M059J (cell line): ENCODE measurements at regions not wholly inside any gene's neighbourhood (a gene's known extent, or its start where the extent isn't known, plus 50 kb on each side); places are given as distances from the start of the nearest gene placed in this dataset.

ENCODE experiments used
- DNase-seq: peaks from one replicate; pipeline ENCODE4 v3.0.0-alpha.2; 2012; ENCODE audit warnings: low read depth

DNA sequence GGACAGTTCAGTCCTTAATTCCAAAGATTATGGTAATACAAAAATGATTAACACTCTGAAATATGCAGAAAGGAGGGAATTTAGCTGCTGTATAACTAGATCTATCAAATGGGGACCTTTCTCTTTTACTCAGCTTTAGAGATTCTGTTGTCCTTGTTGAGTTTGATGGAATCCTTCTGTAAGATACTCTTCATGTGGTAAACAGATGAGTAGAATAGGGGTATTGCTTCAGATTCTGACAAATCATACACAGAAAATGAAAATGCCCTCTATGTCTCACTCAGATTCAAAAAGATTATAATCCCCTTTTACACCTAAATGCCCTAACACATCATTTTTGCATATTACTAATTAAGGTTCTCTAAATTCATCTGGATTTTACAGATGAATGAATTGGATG lies 50.7 kb downstream of the ARHGAP35 start:
- DNase-seq = no peak

DNA sequence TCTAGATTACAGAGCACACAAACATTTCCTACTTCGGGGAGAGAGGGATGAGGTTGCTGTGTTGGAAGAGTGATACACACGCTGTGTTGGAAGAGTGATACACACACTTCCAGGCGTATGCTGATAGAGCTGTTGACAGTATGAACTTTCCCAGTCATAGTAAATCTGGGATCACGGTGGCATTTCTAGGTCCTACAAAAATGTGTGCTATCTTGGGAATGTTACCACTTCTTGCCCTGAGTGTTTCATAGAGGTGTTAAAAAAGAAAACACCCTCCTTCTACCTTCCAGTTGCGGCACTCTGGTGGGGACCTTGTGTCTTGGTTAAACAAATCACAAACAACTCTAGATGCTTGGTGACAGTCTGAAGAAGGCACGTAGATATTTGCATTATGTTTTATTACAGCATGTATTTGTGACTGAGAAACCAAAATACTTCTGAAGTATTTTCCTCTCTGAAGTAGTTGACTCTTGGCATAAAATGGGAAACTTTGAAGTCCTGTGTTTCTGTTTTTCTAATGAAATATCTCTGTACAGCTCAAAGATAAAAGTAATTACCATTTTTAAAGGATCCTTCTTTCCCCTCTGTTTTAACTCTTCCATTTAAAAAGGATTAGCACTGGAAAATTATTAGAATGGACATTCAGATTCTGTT lies 52.5 kb downstream of the ARHGAP35 start:
- peak; percentile 29 for DNase-seq

DNA sequence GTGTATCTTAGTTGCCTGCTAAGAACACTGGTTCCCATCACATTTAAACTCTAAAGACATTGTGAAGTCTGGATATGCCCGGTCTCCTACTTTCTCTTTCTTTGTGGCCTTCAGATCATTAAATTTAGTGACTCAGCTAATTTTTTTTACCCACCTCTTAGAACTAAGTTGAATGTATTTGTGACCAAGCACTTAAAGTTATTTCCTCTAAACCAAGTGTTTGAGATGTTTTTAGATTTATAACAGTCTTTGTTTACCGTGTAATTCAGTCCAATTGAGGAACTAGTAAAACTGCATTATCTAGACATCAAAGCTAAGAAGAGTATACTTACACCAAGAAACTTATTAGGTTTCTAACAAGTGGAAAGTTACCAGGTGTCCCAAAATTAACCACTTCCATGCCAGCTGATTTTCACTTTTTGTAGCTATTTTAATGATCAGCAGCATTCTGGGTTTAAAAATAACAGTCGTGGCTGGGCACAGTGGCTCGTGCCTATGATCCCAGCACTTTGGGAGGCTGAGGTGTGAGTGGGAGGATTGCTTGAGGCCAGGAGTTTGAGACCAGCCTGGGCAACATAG lies 53.1 kb downstream of the ARHGAP35 start:
- peak; percentile 80 for DNase-seq

DNA sequence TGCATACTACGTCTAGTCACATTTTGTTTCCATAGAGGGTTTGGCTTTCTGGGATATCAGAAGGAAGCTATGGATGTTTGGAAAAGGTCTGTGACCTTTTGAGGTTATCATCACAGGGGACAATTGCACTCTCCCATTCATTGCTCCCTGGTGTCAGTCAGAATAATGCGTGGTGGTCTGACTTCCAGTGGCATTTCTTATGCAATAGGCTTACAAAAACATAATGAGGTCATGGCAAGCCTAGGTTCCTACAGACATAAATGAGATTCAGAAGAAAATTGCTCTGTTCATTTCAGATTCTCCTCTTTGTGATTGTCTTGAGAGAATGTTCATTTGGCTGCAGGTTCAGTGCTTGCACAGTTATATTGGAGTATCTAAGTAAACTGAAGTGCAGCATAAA lies 54.6 kb downstream of the ARHGAP35 start:
- no peak for DNase-seq

DNA sequence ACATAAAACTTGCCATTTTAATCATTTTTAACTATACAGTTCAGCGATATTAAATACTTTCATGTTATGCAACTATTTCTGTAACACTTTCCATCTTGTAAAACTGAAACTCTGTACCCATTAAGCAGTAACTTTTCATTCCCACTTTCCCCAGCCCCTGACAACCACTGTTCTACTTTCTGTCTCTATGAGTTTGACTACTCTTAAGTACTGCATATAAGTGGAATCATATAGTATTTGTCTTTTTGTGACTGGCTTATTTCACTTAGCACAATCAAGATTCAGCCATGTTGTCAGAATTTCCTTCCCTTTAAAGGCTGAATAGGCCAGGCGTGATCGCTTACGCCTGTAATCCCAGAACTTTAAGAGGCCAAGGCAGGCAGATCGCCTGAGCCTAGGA lies 56.2 kb downstream of the ARHGAP35 start:
- no peak for DNase-seq

DNA sequence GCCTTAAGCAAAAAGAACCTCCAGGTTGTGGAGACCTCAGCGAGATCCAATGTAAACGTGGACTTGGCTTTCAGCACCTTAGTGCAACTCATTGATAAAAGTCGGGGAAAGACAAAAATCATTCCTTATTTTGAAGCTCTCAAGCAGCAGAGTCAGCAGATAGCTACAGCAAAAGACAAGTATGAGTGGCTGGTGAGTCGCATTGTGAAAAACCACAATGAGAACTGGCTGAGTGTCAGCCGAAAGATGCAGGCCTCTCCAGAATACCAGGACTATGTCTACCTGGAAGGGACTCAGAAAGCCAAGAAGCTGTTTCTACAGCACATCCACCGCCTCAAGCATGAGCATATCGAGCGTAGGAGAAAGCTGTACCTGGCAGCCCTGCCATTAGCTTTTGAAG lies 58.5 kb downstream of the ARHGAP35 start:
- DNase-seq = peak; percentile 58

DNA sequence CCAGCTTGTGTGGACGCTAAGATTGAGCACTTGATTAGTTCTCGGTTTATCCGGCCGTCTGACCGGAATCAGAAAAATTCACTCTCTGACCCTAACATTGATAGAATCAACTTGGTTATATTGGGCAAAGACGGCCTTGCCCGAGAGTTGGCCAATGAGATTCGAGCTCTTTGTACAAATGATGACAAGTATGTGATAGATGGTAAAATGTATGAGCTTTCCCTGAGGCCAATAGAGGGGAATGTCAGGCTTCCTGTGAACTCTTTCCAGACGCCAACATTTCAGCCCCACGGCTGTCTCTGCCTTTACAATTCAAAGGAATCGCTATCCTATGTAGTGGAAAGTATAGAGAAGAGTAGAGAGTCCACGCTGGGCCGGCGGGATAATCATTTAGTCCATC lies 59.6 kb downstream of the ARHGAP35 start:
- no peak for DNase-seq

DNA sequence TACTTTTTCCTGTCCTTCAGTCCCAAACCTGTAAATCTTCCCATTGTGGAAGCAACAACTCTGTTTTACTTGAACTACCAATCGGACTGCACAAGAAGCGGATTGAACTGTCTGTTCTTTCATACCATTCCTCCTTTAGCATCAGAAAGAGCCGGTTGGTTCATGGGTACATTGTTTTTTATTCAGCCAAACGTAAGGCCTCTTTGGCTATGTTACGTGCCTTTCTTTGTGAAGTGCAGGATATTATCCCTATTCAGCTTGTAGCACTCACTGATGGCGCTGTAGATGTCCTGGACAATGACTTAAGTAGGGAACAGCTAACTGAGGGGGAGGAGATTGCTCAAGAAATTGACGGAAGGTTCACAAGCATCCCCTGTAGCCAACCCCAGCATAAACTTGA lies 60.3 kb downstream of the ARHGAP35 start:
- no peak for DNase-seq

DNA sequence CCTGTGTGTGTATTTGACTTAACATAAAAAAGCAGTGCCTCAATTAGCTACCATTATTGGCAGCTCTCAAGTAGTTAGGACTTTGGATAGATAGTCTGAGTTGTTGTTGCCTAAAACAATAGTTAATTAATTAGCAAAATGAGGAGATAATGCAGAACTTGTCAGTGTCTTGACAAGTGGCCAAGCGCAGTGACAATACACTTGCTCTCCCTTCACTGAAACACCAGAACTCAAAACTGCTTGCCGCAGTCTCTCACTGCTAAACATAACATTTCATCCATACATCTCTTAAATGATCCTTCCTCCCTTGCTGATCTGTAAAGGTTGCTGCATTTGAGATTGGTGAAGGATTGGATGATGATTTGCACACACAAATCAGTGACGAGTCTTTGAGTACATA lies 61.7 kb downstream of the ARHGAP35 start:
- DNase-seq = no peak

DNA sequence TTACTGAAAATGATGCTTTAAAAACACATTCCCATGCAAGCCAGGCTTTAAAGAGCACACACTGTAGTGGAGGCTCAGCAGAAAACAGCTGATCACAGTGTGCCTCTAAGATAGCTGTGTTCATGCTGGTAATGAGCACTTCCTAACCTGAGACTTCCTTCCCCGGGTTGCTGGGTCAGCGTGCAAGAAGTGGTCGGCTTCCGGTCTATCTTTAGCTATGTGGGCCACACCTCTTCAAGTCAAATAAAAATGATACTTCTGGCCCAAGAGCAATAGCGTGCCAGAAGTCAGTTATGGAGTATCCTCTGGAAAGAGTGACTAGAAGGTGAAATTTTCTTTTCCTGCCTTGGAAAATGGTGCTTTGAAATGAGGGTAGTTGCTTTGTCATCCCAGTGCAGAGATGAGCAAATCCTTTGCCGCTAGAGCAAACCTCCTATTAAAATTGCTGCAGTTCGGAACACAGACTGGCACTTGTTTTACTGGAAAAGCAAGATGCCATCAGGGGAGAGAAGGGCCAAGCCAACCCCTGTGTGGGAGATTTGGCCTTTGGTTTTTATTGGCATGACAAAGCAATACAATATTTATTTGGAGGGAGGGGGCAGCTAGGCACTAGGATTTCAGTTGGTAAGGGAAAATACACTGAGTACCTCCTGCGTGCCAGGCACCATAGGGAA lies 64.2 kb downstream of the ARHGAP35 start:
- DNase-seq = peak; percentile 22

DNA sequence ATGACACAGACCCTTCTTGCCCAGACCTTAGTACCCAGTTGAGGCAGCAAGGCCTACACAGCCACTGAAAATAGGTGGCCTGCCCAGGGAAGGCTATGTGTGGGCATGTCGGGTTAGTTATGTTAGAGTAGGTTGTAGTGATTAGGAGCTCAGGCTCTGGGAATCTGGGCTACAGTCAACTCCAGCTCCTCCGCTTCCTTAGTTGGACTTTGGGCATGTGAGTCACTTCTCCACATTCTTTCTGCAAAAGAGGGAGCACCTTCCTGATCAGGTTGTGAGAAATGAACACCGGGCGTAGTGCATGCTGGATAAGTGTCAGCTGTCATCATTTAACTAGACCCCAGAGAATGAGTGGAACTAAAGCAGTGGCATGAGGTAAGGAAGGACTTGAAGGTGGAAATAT lies 64.8 kb downstream of the ARHGAP35 start:
- peak; percentile 64 for DNase-seq

DNA sequence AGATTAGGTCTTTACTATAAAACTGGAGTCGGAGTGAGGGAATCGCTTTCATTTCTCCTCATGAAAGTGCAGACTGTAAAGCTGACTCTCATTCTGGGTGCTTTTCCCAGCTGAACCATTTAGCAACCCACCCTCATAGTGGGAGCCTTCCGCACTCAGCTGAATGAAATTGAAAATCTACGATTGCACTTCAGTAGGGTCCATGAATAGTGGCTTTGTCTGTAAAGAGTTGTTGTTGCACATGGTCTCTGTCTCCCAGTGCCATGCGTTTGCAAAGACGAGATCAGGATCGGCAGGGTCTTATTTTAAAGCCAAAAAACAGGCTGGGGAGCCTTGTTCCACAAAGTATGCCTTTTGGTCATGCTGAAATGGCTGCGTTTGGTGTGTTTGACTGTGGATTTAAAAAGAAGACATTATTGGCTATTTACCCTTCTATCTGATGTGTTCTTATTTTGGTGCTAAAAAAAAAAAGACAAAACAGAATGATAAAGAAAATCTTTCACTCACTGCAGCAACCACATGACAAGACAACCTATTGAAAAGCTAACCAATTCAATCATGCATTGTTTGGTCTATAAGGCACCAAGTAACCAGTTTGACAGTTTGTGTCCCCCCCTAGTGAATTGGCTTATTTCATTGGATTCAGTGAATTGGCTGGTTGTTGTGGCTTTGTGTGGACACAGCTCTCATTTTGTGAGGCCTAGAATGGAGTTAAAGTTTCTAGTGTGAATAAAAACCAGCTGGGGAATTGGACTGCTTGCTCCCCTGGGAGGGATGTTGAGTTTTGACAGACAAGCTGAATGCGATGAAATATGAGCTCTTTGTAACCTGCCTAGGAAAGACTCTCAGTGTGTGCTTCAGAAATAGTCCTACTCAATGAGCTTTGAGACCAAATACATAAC lies 65.6 kb downstream of the ARHGAP35 start:
- no peak for DNase-seq

DNA sequence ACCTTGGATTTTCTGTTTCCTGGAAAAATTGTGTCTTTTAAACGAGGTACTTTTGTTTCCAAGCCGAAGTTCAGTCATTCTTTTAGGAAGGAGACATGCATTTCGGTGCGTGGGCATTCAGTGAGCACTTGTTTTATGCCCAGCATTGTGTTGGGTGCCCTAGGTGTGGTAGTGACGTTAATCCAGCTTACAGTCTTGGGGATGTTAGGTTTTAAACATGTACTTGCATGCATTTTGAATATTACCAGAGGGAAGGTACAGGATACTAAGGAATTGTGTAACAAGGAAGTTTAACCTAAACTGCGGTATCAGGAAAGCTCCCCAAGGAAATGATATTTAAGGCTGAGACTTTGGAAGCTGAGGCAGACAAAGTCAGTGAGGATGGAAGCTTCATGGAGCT lies 66.3 kb downstream of the ARHGAP35 start:
- no peak for DNase-seq

DNA sequence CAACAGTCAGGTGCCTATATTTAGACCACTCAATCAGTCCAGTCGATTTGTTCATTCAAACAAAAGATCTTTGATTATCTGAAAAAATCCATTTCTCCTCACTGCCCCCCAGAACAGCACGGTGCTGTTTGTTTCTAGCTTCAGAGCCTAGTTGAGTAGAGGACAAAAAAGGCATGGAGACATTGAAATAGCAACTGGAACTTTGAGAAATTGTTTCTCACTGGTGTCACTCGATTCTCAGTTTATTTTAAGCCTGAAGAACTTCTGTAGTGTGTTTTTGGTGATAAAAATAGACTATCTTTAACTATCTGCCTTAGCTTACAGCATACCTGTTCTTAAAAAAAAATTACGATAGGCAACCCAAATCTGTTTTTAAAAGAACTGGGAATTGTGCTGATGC lies 67.1 kb downstream of the ARHGAP35 start:
- DNase-seq = no peak

DNA sequence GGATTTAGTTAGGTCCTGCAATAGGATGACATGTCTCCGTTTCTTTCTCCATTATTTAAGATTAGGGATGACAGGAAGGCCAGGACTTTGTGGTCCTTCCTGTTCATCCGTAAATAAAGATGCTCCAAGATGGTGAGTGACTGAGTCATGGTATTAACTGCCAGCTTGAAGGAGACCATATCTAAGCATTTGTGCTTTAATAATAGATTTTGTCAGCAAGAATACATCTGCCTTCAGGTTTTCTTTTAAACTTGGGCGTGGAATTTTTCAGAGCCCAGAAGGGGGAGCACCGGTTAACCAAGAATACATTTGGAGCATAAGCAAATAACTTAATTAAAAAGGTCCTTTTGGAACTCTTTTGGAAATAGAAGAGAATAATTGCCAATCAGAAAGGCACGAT lies 68.2 kb downstream of the ARHGAP35 start:
- peak; percentile 63 for DNase-seq

DNA sequence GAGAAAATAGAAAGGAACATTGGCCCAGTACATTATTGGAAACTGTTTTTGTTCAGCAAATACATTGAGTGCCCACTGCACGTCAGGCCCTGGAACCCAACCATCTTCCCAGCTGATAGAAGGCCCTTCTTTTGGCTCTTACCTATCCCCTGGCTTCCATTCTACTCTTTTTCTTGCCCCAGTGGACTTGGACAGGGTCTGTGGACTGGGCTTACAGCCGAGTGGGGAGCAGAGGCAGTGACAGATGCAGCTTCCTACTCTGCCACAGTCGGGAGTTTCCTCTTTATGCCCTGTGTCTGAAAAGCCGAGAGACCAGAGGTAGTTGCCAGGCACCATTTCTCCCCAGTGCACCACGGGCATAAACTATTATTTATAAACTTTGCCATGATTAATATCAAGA lies 70.4 kb downstream of the ARHGAP35 start:
- DNase-seq = no peak

DNA sequence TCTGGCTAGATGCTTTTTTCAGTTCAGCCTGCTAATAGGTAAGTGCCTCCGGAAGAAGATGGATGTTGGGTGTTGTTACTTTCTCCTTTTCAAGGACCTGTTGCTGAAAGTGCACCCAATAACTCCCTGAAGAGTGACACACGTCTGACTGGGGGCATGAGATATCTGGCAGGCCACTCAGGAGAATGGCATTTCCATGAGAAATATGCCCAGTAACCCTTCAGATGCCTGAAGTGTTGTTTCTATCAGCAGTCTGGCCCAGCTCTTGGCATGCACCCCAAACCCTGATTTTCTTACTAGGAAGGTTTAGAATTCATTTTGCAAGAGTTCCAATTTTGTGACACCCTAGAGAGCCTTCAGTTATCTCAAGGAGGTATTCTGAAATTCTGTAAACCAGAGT lies 71.5 kb downstream of the ARHGAP35 start:
- peak; percentile 92 for DNase-seq

DNA sequence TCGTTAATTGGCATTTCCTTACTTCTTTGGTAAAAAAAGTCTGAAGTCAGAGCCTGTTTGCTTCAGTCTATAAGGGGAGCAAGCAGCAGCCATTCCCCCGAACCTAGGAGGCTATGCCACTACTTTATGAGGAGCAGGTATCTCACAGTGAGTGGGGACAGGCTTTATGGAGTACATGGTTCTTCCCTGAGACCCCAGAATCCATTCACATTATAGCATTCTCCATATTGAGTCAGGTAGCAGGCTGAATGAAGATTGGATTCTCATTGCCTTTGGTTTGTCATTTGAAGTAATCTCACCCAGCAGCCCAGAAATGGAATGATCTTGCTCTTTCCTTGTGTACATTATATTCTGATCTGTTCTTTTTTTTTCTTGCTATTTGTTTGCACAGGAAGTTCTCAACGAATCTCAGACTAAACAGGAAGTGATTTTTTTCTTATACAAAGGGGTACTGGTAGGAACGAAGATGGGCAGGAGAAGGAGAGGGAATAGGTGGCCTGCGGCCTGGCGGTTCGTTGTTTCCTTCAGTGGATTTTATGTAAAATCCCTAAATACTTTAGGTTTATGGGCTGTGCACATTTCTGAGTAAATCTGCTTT lies 74.4 kb downstream of the ARHGAP35 start:
- DNase-seq = no peak

DNA sequence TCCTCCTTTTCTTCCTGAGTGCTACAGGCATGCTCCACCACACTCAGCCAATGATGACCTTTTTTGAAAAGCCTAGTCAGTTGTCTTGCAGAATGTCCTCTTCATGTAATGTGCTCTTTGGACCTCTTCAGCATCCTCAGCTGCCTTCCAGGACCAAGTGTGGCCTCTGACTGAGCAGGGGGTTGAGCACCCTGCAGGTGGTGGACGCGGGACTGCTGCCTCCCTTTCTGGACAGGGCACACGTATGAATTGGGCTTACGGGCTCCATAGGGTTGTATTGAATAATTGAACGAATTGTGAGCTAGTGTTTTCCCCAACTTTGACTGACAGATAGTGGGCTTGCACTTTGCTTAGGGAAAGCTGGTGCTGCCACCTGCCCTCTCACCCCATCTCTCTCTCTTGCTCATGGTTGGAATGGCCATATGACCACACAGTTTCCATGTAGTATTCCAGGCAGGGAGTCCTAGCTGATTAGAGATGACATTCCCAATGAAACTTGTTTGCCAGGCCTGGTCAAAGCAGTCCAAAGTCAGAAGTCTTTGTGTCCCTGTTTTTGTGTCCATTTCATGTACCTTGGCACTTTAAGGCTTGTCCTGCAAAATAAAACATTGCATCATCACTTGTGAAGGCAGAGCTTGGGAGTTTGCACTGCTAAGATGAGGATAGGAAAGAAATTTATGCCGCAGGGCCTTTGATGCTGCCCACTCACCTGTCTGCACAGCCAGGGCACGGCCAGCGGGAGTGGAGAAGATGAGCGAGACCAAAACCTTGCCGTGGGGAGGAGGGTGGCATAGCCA lies 76.3 kb upstream of the NPAS1 start:
- no peak for DNase-seq

DNA sequence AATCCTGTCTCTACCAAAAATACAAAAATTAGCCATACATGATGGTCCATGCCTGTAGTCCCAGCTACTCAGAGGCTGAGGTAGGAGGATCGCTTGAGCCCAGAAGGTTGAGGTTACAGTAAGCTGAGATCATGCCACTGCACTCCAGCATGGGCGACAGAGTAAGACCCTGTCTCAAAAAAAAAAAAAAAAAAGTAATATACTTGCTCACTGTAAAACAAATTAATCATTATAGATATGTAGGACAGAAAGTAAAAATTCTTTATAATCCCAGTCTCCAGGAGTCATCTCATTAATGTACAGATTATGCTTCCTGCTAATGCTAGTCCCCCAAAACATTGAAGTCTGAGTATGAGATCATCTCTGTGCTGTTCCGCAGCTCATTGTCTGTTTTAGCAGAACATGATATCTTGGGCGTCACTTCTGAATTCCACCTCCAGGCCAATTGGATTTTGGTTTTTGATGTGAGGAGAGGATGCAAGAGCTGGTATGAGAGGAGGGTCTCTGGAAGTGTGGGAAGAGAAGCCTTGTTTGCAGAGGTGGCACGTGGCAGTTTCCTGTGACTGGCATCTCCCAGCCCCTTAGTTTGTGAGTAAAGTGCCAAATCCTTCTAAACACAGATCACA lies 75.4 kb upstream of the NPAS1 start:
- no peak for DNase-seq
